ENCODE measurements at regions not wholly inside any gene's neighbourhood (a gene's known extent, or its start where the extent isn't known, plus 50 kb on each side); places are given as distances from the start of the nearest gene placed in this dataset.

GRCh38 chr11:114857281-114857680, 179.0 kb downstream of the NXPE2 start:
- H3K4me3 ChIP-seq (ENCODE audit: low read length): no peak overlapping the region
- WGBS (ENCODE audit: insufficient coverage): 20% methylated on average over 1 of the region's 4 CpGs
- H3K36me3 ChIP-seq (ENCODE audit: control insufficient read depth, insufficient read depth, low read length): no peaks in the 10 kb centered on the region

GRCh38 chr11:114864896-114865295, 186.6 kb downstream of the NXPE2 start:
- Histone ChIP-seq H3K9me3 (replicated peaks; ENCODE audit: control insufficient read depth, low read depth, low read length) (no peaks in the 10 kb centered on the region), H3K4me3 (ENCODE audit: low read length) (no peak overlapping the region), H3K27ac (ENCODE audit: low read length) (no peak overlapping the region), H3K27me3 (ENCODE audit: control insufficient read depth, insufficient read depth, low read length) (peaks cover 2% of the 10 kb centered on the region), H3K36me3 (ENCODE audit: control insufficient read depth, insufficient read depth, low read length) (no peaks in the 10 kb centered on the region), H3K4me1 (ENCODE audit: control insufficient read depth, insufficient read depth, low read length) (no peaks in the 10 kb centered on the region)
- WGBS (ENCODE audit: insufficient coverage): no CpG with 5 or more reads among the region's 2 CpGs
- DNase-seq: no peak

More at GRCh38 chr11:114857281-114857680, 179.0 kb downstream of the NXPE2 start:
- H3K4me1 ChIP-seq (ENCODE audit: control insufficient read depth, insufficient read depth, low read length): no peaks in the 10 kb centered on the region
- H3K27ac ChIP-seq (ENCODE audit: low read length): no peak overlapping the region
- no peaks in the 10 kb centered on the region for H3K9me3 ChIP-seq (replicated peaks; ENCODE audit: control insufficient read depth, low read depth, low read length)
- H3K27me3 ChIP-seq (ENCODE audit: control insufficient read depth, insufficient read depth, low read length): peaks cover 2% of the 10 kb centered on the region
- no peak for DNase-seq

- no peaks in the 10 kb centered on the region for H3K9me3 ChIP-seq (replicated peaks; ENCODE audit: control insufficient read depth, low read depth, low read length)
- H3K4me1 ChIP-seq (ENCODE audit: control insufficient read depth, insufficient read depth, low read length): no peaks in the 10 kb centered on the region
- WGBS (ENCODE audit: insufficient coverage): 43% methylated on average over 6 of the region's 6 CpGs
- H3K36me3 ChIP-seq (ENCODE audit: control insufficient read depth, insufficient read depth, low read length): no peaks in the 10 kb centered on the region
- no peak for DNase-seq
- H3K4me3 ChIP-seq (ENCODE audit: low read length): no peak overlapping the region
- no peaks in the 10 kb centered on the region for H3K27me3 ChIP-seq (ENCODE audit: control insufficient read depth, insufficient read depth, low read length)
- H3K27ac ChIP-seq (ENCODE audit: low read length): no peak overlapping the region
These were observed 197.9 kb downstream of the NXPE2 start for GRCh38 chr11:114876234-114876633.

GRCh38 chr11:114877976-114878375, 199.6 kb downstream of the NXPE2 start:
- no peaks in the 10 kb centered on the region for H3K9me3 ChIP-seq (replicated peaks; ENCODE audit: control insufficient read depth, low read depth, low read length)
- no peaks in the 10 kb centered on the region for H3K36me3 ChIP-seq (ENCODE audit: control insufficient read depth, insufficient read depth, low read length)
- DNase-seq: no peak
- H3K4me1 ChIP-seq (ENCODE audit: control insufficient read depth, insufficient read depth, low read length): no peaks in the 10 kb centered on the region
- H3K27me3 ChIP-seq (ENCODE audit: control insufficient read depth, insufficient read depth, low read length): no peaks in the 10 kb centered on the region
- no peak overlapping the region for H3K4me3 ChIP-seq (ENCODE audit: low read length)
- no peak overlapping the region for H3K27ac ChIP-seq (ENCODE audit: low read length)

GRCh38 chr11:114880442-114880841, 202.1 kb downstream of the NXPE2 start:
- 80% methylated on average over 1 of the region's 2 CpGs for WGBS (ENCODE audit: insufficient coverage)
- no peak overlapping the region for H3K4me3 ChIP-seq (ENCODE audit: low read length)
- H3K27me3 ChIP-seq (ENCODE audit: control insufficient read depth, insufficient read depth, low read length): no peaks in the 10 kb centered on the region
- no peak for DNase-seq
- H3K9me3 ChIP-seq (replicated peaks; ENCODE audit: control insufficient read depth, low read depth, low read length): no peaks in the 10 kb centered on the region
- no peak overlapping the region for H3K27ac ChIP-seq (ENCODE audit: low read length)
- H3K4me1 ChIP-seq (ENCODE audit: control insufficient read depth, insufficient read depth, low read length): no peaks in the 10 kb centered on the region
- H3K36me3 ChIP-seq (ENCODE audit: control insufficient read depth, insufficient read depth, low read length): no peaks in the 10 kb centered on the region

- Histone ChIP-seq H3K4me1 (ENCODE audit: control insufficient read depth, insufficient read depth, low read length) (no peaks in the 10 kb centered on the region), H3K36me3 (ENCODE audit: control insufficient read depth, insufficient read depth, low read length) (no peaks in the 10 kb centered on the region), H3K9me3 (replicated peaks; ENCODE audit: control insufficient read depth, low read depth, low read length) (no peaks in the 10 kb centered on the region), H3K27ac (ENCODE audit: low read length) (no peak overlapping the region), H3K4me3 (ENCODE audit: low read length) (no peak overlapping the region), H3K27me3 (ENCODE audit: control insufficient read depth, insufficient read depth, low read length) (no peaks in the 10 kb centered on the region)
- WGBS (ENCODE audit: insufficient coverage): 17% methylated on average over 1 of the region's 3 CpGs
- peak; percentile 13 for DNase-seq
These were observed 205.1 kb downstream of the NXPE2 start for GRCh38 chr11:114883472-114883871.

- no peak overlapping the region for H3K27ac ChIP-seq (ENCODE audit: low read length)
- DNase-seq: no peak
- H3K4me1 ChIP-seq (ENCODE audit: control insufficient read depth, insufficient read depth, low read length): no peaks in the 10 kb centered on the region
- H3K4me3 ChIP-seq (ENCODE audit: low read length): no peak overlapping the region
- no peaks in the 10 kb centered on the region for H3K9me3 ChIP-seq (replicated peaks; ENCODE audit: control insufficient read depth, low read depth, low read length)
- H3K36me3 ChIP-seq (ENCODE audit: control insufficient read depth, insufficient read depth, low read length): no peaks in the 10 kb centered on the region
- peaks cover 4% of the 10 kb centered on the region for H3K27me3 ChIP-seq (ENCODE audit: control insufficient read depth, insufficient read depth, low read length)
- WGBS (ENCODE audit: insufficient coverage): 86% methylated on average over 1 of the region's 4 CpGs
These were observed 208.4 kb downstream of the NXPE2 start for GRCh38 chr11:114886644-114887265.

GRCh38 chr11:114889594-114890011, 211.3 kb downstream of the NXPE2 start:
- no peaks in the 10 kb centered on the region for H3K36me3 ChIP-seq (ENCODE audit: control insufficient read depth, insufficient read depth, low read length)
- no peak for DNase-seq
- H3K27me3 ChIP-seq (ENCODE audit: control insufficient read depth, insufficient read depth, low read length): peaks cover 4% of the 10 kb centered on the region
- no peak overlapping the region for H3K4me3 ChIP-seq (ENCODE audit: low read length)
- no peaks in the 10 kb centered on the region for H3K4me1 ChIP-seq (ENCODE audit: control insufficient read depth, insufficient read depth, low read length)
- no peaks in the 10 kb centered on the region for H3K9me3 ChIP-seq (replicated peaks; ENCODE audit: control insufficient read depth, low read depth, low read length)
- H3K27ac ChIP-seq (ENCODE audit: low read length): no peak overlapping the region
- WGBS (ENCODE audit: insufficient coverage): 45% methylated on average over 7 of the region's 12 CpGs

GRCh38 chr11:114890038-114890437, 211.7 kb downstream of the NXPE2 start:
- no peaks in the 10 kb centered on the region for H3K36me3 ChIP-seq (ENCODE audit: control insufficient read depth, insufficient read depth, low read length)
- 54% methylated on average over 3 of the region's 8 CpGs for WGBS (ENCODE audit: insufficient coverage)
- DNase-seq: no peak
- no peaks in the 10 kb centered on the region for H3K4me1 ChIP-seq (ENCODE audit: control insufficient read depth, insufficient read depth, low read length)
- no peak overlapping the region for H3K27ac ChIP-seq (ENCODE audit: low read length)
- H3K27me3 ChIP-seq (ENCODE audit: control insufficient read depth, insufficient read depth, low read length): peaks cover 4% of the 10 kb centered on the region
- H3K9me3 ChIP-seq (replicated peaks; ENCODE audit: control insufficient read depth, low read depth, low read length): no peaks in the 10 kb centered on the region
- no peak overlapping the region for H3K4me3 ChIP-seq (ENCODE audit: low read length)

GRCh38 chr11:114891911-114892310, 213.6 kb downstream of the NXPE2 start:
- no peak overlapping the region for H3K27ac ChIP-seq (ENCODE audit: low read length)
- peaks cover 4% of the 10 kb centered on the region for H3K27me3 ChIP-seq (ENCODE audit: control insufficient read depth, insufficient read depth, low read length)
- no peak overlapping the region for H3K4me3 ChIP-seq (ENCODE audit: low read length)
- DNase-seq: no peak
- no peaks in the 10 kb centered on the region for H3K4me1 ChIP-seq (ENCODE audit: control insufficient read depth, insufficient read depth, low read length)
- no CpG with 5 or more reads among the region's 1 CpG for WGBS (ENCODE audit: insufficient coverage)
- no peaks in the 10 kb centered on the region for H3K36me3 ChIP-seq (ENCODE audit: control insufficient read depth, insufficient read depth, low read length)
- H3K9me3 ChIP-seq (replicated peaks; ENCODE audit: control insufficient read depth, low read depth, low read length): no peaks in the 10 kb centered on the region

Data from muscle of leg (tissue), 3 donors.